ENCODE measurements at regions not wholly inside any gene's neighbourhood (a gene's known extent, or its start where the extent isn't known, plus 50 kb on each side); places are given as distances from the start of the nearest gene placed in this dataset.

DNA sequence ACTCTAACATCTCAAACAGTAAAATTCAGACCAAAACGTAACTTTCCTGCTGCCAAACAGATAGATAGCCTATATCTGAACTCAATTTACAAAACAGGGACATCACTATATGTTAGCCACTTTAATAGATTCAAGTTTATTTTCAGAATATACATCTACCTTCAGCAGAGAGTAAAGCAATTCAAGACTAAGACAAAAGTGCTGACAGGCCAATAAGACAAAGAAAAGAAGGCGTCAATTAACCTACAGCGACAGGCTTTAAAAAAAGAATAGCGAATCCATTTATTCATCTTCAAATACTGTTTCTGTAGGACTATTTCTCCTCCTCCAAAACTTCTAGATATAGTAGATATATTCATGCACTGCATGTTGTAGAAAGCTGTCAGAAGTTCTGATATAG lies 333.0 kb downstream of the GRB14 start:
- Histone ChIP-seq H3K36me3 (ENCODE audit: control insufficient read depth in 2 of 2, insufficient read depth in 1 of 2, low read length in 2 of 2) (no peaks in the 10 kb centered on the region), H3K4me1 (ENCODE audit: control insufficient read depth, insufficient read depth, low read length) (no peaks in the 10 kb centered on the region), H3K9me3 (ENCODE audit: control insufficient read depth, insufficient read depth, low read depth, low read length) (no peaks in the 10 kb centered on the region), H3K4me3 (ENCODE audit: low read depth, low read length) (no peak overlapping the region), H3K27ac (ENCODE audit: extremely low read depth, low read depth, low read length) (no peak overlapping the region)
- ChIA-PET CTCF (no interaction called here), POLR2A (no interaction called here)
- TF ChIP-seq, protein P1, sequence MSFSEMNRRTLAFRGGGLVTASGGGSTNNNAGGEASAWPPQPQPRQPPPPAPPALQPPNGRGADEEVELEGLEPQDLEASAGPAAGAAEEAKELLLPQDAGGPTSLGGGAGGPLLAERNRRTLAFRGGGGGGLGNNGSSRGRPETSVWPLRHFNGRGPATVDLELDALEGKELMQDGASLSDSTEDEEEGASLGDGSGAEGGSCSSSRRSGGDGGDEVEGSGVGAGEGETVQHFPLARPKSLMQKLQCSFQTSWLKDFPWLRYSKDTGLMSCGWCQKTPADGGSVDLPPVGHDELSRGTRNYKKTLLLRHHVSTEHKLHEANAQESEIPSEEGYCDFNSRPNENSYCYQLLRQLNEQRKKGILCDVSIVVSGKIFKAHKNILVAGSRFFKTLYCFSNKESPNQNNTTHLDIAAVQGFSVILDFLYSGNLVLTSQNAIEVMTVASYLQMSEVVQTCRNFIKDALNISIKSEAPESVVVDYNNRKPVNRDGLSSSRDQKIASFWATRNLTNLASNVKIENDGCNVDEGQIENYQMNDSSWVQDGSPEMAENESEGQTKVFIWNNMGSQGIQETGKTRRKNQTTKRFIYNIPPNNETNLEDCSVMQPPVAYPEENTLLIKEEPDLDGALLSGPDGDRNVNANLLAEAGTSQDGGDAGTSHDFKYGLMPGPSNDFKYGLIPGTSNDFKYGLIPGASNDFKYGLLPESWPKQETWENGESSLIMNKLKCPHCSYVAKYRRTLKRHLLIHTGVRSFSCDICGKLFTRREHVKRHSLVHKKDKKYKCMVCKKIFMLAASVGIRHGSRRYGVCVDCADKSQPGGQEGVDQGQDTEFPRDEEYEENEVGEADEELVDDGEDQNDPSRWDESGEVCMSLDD (tag by site-specific recombination; IDR thresholded peaks at IDR 0.05) = no peak
- TF ChIP-seq ZNF112 (tag by site-specific recombination; IDR thresholded peaks at IDR 0.05) (no peak), TCF7L2 (IDR thresholded peaks at IDR 0.05; ENCODE audit: borderline replicate concordance, low read depth, low read length) (no peak), ZNF24 (tag by site-specific recombination; IDR thresholded peaks at IDR 0.05) (no peak), ZSCAN16 (tag by site-specific recombination; IDR thresholded peaks at IDR 0.05) (no peak), ZNF624 (tag by site-specific recombination; IDR thresholded peaks at IDR 0.05) (no peak), ZNF19 (tag by site-specific recombination; IDR thresholded peaks at IDR 0.05; ENCODE audit: low read depth) (no peak), ZSCAN23 (tag by site-specific recombination; IDR thresholded peaks at IDR 0.05) (no peak)
- TF ChIP-seq, protein P2, sequence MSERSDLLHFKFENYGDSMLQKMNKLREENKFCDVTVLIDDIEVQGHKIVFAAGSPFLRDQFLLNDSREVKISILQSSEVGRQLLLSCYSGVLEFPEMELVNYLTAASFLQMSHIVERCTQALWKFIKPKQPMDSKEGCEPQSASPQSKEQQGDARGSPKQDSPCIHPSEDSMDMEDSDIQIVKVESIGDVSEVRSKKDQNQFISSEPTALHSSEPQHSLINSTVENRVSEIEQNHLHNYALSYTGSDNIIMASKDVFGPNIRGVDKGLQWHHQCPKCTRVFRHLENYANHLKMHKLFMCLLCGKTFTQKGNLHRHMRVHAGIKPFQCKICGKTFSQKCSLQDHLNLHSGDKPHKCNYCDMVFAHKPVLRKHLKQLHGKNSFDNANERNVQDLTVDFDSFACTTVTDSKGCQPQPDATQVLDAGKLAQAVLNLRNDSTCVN (tag by site-specific recombination; optimal IDR thresholded peaks at IDR 0.05) = no peak
- TF ChIP-seq, protein P3, sequence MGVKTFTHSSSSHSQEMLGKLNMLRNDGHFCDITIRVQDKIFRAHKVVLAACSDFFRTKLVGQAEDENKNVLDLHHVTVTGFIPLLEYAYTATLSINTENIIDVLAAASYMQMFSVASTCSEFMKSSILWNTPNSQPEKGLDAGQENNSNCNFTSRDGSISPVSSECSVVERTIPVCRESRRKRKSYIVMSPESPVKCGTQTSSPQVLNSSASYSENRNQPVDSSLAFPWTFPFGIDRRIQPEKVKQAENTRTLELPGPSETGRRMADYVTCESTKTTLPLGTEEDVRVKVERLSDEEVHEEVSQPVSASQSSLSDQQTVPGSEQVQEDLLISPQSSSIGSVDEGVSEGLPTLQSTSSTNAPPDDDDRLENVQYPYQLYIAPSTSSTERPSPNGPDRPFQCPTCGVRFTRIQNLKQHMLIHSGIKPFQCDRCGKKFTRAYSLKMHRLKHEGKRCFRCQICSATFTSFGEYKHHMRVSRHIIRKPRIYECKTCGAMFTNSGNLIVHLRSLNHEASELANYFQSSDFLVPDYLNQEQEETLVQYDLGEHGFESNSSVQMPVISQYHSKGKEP (tag by site-specific recombination; IDR thresholded peaks at IDR 0.05) = no peak
- TF ChIP-seq, protein P4, sequence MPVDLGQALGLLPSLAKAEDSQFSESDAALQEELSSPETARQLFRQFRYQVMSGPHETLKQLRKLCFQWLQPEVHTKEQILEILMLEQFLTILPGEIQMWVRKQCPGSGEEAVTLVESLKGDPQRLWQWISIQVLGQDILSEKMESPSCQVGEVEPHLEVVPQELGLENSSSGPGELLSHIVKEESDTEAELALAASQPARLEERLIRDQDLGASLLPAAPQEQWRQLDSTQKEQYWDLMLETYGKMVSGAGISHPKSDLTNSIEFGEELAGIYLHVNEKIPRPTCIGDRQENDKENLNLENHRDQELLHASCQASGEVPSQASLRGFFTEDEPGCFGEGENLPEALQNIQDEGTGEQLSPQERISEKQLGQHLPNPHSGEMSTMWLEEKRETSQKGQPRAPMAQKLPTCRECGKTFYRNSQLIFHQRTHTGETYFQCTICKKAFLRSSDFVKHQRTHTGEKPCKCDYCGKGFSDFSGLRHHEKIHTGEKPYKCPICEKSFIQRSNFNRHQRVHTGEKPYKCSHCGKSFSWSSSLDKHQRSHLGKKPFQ (tag by site-specific recombination; IDR thresholded peaks at IDR 0.05) = no peak

DNA sequence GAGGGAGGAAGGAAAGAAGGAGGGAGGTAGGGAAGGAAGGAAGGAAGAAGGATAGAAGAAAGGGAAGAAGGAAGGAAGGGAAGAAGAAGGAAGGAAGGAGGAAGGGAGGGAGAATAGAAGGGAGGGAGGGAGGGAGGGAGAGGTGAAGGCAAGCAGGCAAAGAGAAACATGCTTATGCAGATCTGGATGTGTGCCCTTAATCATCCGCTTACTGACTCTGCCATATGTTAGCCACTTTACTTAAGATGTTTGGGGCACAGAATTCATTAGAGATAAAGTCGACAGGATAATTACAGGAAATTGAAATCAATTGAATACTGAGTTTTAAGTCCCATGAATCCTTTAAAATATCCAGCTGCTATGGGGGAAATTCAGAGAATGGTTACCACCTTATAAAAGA lies 334.2 kb downstream of the GRB14 start:
- Histone ChIP-seq H3K36me3 (ENCODE audit: control insufficient read depth in 2 of 2, insufficient read depth in 1 of 2, low read length in 2 of 2) (no peaks in the 10 kb centered on the region), H3K4me3 (ENCODE audit: low read depth, low read length) (no peak overlapping the region), H3K27ac (ENCODE audit: extremely low read depth, low read depth, low read length) (no peak overlapping the region), H3K4me1 (ENCODE audit: control insufficient read depth, insufficient read depth, low read length) (no peaks in the 10 kb centered on the region), H3K9me3 (ENCODE audit: control insufficient read depth, insufficient read depth, low read depth, low read length) (no peaks in the 10 kb centered on the region)
- ChIA-PET POLR2A (no interaction called here), CTCF (no interaction called here)
- TF ChIP-seq ZNF132 (tag by site-specific recombination; IDR thresholded peaks at IDR 0.05; ENCODE audit: borderline replicate concordance) = no peak

DNA sequence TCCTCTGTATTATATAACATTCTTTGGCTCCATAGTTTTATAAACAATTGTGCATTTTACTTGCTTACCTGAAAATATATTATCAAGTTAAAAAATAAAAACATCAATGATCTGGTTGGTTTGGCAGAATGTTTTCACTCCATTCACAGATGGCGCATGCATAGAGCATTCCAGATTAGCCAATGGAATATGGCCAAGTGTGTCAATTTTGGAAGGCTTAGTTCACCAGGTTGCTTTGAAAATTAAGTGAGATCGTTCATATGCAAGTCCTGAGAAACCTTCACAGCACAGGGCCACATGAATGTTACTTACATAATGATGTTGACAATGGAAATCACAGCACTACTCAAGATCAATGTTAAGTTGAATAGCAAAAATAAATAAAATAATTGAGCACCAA lies 335.7 kb downstream of the GRB14 start:
- Histone ChIP-seq H3K4me1 (ENCODE audit: control insufficient read depth, insufficient read depth, low read length) (no peaks in the 10 kb centered on the region), H3K27ac (ENCODE audit: extremely low read depth, low read depth, low read length) (no peak overlapping the region), H3K4me3 (ENCODE audit: low read depth, low read length) (no peak overlapping the region), H3K36me3 (ENCODE audit: control insufficient read depth in 2 of 2, insufficient read depth in 1 of 2, low read length in 2 of 2) (no peaks in the 10 kb centered on the region), H3K9me3 (ENCODE audit: control insufficient read depth, insufficient read depth, low read depth, low read length) (no peaks in the 10 kb centered on the region)
- POLR2A ChIA-PET = no interaction called here
- CTCF ChIA-PET = interaction anchor here (0.7 kb wide), 2 partner anchors 551 to 1506 kb away, joined by 4 read pairs; no protein-coding TSS in a partner anchor
- TF ChIP-seq ZNF146 (tag by site-specific recombination; IDR thresholded peaks at IDR 0.05) (no peak), GLI4 (tag by site-specific recombination; IDR thresholded peaks at IDR 0.05) (no peak), KLF1 (tag by site-specific recombination; IDR thresholded peaks at IDR 0.05) (no peak), ZNF423 (tag by site-specific recombination; IDR thresholded peaks at IDR 0.05) (no peak), ZNF341 (tag by site-specific recombination; IDR thresholded peaks at IDR 0.05; ENCODE audit: low read depth) (no peak), ZNF76 (tag by site-specific recombination; IDR thresholded peaks at IDR 0.05; ENCODE audit: borderline replicate concordance, low read depth) (no peak), SP7 (tag by site-specific recombination; IDR thresholded peaks at IDR 0.05) (no peak), ZNF621 (tag by site-specific recombination; IDR thresholded peaks at IDR 0.05) (no peak), ZNF2 (tag by site-specific recombination; IDR thresholded peaks at IDR 0.05) (no peak)
- TF ChIP-seq, protein P5, sequence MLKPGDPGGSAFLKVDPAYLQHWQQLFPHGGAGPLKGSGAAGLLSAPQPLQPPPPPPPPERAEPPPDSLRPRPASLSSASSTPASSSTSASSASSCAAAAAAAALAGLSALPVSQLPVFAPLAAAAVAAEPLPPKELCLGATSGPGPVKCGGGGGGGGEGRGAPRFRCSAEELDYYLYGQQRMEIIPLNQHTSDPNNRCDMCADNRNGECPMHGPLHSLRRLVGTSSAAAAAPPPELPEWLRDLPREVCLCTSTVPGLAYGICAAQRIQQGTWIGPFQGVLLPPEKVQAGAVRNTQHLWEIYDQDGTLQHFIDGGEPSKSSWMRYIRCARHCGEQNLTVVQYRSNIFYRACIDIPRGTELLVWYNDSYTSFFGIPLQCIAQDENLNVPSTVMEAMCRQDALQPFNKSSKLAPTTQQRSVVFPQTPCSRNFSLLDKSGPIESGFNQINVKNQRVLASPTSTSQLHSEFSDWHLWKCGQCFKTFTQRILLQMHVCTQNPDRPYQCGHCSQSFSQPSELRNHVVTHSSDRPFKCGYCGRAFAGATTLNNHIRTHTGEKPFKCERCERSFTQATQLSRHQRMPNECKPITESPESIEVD (tag by site-specific recombination; IDR thresholded peaks at IDR 0.05) = no peak
- TF ChIP-seq, protein P6, sequence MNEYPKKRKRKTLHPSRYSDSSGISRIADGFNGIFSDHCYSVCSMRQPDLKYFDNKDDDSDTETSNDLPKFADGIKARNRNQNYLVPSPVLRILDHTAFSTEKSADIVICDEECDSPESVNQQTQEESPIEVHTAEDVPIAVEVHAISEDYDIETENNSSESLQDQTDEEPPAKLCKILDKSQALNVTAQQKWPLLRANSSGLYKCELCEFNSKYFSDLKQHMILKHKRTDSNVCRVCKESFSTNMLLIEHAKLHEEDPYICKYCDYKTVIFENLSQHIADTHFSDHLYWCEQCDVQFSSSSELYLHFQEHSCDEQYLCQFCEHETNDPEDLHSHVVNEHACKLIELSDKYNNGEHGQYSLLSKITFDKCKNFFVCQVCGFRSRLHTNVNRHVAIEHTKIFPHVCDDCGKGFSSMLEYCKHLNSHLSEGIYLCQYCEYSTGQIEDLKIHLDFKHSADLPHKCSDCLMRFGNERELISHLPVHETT (tag by site-specific recombination; IDR thresholded peaks at IDR 0.05) = no peak

All from HEK293 (cell line).